Body of pancreas (tissue), 4 donors: ENCODE measurements at regions not wholly inside any gene's neighbourhood (a gene's known extent, or its start where the extent isn't known, plus 50 kb on each side); places are given as distances from the start of the nearest gene placed in this dataset.

Experiments
- ATAC-seq: fragments of 150-250 bp; one replicate; pipeline ENCODE4 v1.9.1; 2016
- DNase-seq, 4 donors: peaks; one replicate each; pipeline ENCODE4 v3.0.0-alpha.2; 2019
- H3K27ac ChIP-seq, 4 donors: fragments of 200-600 bp; sonication (generic); 1 replicate in 3 of 4; 2 replicates in 1 of 4; pipeline versions ENCODE4 v1.5.1 to v1.6.1; 2016 to 2019; ENCODE audit warnings: mild to moderate bottlenecking in 1 of 4, mixed read lengths in 1 of 4, moderate library complexity in 1 of 4
- H3K27me3 ChIP-seq, 2 donors: fragments of 200-600 bp; sonication (generic); one replicate each; pipeline ENCODE4 v1.6.0; 2016; ENCODE audit warnings: mild to moderate bottlenecking in 1 of 2
- H3K36me3 ChIP-seq, 2 donors: fragments of 200-600 bp; sonication (generic); replicated peaks in 1 of 2; 2 replicates each; pipeline ENCODE4 v1.5.1; 2016; ENCODE audit warnings: low read depth in 2 of 2; ENCODE audit not compliant: insufficient read depth in 1 of 2
- H3K4me1 ChIP-seq: fragments of 200-600 bp; sonication (generic); one replicate; pipeline ENCODE4 v1.6.0; 2016
- H3K4me3 ChIP-seq, 2 donors: fragments of 200-600 bp; sonication (generic); 1 replicate in 1 of 2; 2 replicates in 1 of 2; pipeline ENCODE4 v1.5.1; 2016 to 2019
- H3K9me3 ChIP-seq, 3 donors: fragments of 200-600 bp; sonication (generic); 1 replicate in 2 of 3; 2 replicates in 1 of 3; pipeline ENCODE4 v1.5.1; 2016
- CTCF ChIP-seq, 7 experiments: fragments of 450-650 bp in 4 of 7; fragments of 200-600 bp in 3 of 7; sonication (generic) in 3 of 7; IDR thresholded peaks; one replicate each; pipeline ENCODE4 v1.5.1; 2016 to 2019; ENCODE audit warnings: antibody characterized with exemption in 7 of 7
- POLR2A ChIP-seq, 3 donors: fragments of 450-650 bp; IDR thresholded peaks; one replicate each; pipeline ENCODE4 v1.6.1; 2016; ENCODE audit warnings: antibody characterized with exemption in 3 of 3, mild to moderate bottlenecking in 2 of 3
- WGBS, 2 donors: methylation state at CpG; one replicate each; pipeline ENCODE4 v1.1.5; 2017; 5-methylcytosine and 5-hydroxymethylcytosine counted together
- intact Hi-C: fragments of 100-400 bp; cut with DNase I; formaldehyde crosslinking; loops from one replicate; pipeline ENCODE4 v1.15.1; 2023

DNA sequence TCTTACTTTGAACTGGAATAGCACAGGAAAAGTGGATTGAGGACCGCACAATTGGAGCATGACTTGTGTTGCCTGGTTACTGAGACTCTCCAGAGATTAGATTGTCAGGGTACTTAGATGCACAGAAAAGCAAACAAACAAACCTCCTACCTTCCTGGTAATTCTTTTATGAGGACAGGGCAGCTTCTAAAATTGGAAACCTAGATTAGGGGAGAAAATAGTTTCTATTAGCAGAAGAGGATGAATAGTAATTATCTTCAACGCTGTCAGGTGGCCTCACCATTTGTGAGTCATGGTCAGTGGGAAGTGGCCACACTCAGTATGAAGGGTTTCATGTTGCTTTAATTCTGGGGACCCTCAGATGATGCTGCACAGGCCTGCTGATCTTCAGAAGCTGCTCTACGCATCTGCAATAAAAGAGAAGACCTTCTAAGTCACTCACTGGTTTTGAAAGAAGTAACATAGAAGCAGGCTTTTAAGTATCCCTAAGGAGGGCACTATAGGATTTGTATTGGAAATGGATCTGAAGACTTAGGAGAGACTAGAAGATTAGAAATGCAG is 106.8 kb downstream of the LACC1 start:
- ATAC-seq (peak; percentile 12), DNase-seq (no peak)
- WGBS, 2 donors, result 71 to 74% methylated on average over 3 of the region's 3 CpGs
- H3K36me3 ChIP-seq, result no peaks in the 10 kb centered on the region
- no peak overlapping the region for H3K27ac ChIP-seq
- H3K4me3 ChIP-seq, result no peak overlapping the region
- peaks cover 8% of the 10 kb centered on the region for H3K4me1 ChIP-seq
- TF ChIP-seq CTCF (IDR thresholded peaks at IDR 0.05), result no peak
- TF ChIP-seq POLR2A (IDR thresholded peaks at IDR 0.05), result no peak
- intact Hi-C loops, result no loop called here
- H3K27me3 ChIP-seq, result no peaks in the 10 kb centered on the region
- H3K9me3 ChIP-seq, result no peaks in the 10 kb centered on the region

DNA sequence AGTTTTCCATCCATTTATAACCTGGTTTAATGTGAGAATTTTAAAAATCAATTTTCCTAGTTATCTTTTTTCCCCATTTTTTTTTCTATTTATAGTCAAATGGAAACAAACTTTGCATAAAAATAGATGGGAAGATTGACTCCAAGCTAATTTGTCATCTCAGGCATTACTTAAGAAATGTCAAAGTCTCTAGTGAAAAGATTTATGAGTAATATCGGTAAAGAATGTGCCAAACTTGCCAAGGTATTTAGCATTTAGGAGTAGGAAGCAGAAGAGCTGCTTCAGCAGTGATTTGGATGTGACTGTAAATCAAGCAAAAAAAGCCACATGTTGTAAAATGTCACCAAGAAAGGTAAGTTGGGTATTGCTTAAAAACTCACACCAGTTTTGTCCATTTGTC is 108.6 kb downstream of the LACC1 start:
- Histone ChIP-seq H3K4me1 (peaks cover 8% of the 10 kb centered on the region), H3K4me3 (no peak overlapping the region), H3K27me3 (no peaks in the 10 kb centered on the region), H3K9me3 (no peaks in the 10 kb centered on the region), H3K27ac (no peak overlapping the region), H3K36me3 (no peaks in the 10 kb centered on the region)
- TF ChIP-seq CTCF (IDR thresholded peaks at IDR 0.05) (no peak), POLR2A (IDR thresholded peaks at IDR 0.05) (no peak)
- DNase-seq (no peak), ATAC-seq (no peak)
- intact Hi-C loops, result no loop called here
- WGBS, 2 donors, result 51 to 65% methylated on average over 1 of the region's 1 CpG

DNA sequence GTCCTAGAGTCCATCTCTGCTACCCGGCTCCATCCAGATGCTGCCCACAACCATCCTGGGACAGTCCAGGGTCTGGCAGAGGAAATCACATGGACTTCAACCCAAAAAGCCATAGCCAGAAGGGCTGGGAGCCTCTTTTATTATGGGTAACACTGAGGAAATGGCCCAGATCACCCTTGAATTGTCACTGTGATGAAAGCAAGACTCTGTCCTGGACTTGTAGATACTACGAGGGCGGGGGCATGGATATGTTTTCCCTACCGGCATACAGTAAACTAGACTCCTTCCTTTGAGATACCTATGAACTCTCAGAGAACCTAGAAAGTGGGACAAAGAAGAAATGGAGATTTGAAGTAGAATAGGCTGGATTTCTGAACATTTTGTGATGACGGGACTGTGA is 110.3 kb downstream of the LACC1 start:
- no peaks in the 10 kb centered on the region for H3K36me3 ChIP-seq
- H3K27ac ChIP-seq, result no peak overlapping the region
- no peak for TF ChIP-seq CTCF (IDR thresholded peaks at IDR 0.05)
- TF ChIP-seq POLR2A (IDR thresholded peaks at IDR 0.05), result no peak
- intact Hi-C loops, result no loop called here
- whole genome bisulfite sequencing, 2 donors, result 84 to 87% methylated on average over 5 of the region's 5 CpGs
- H3K4me1 ChIP-seq, result peaks cover 8% of the 10 kb centered on the region
- H3K4me3 ChIP-seq, result no peak overlapping the region
- ATAC-seq (no peak), DNase-seq (no peak)
- no peaks in the 10 kb centered on the region for H3K27me3 ChIP-seq
- no peaks in the 10 kb centered on the region for H3K9me3 ChIP-seq

- intact Hi-C loops, result no loop called here
Measured at GRCh38 chr13:43990829-43991228, 111.1 kb downstream of the LACC1 start.

More at GRCh38 chr13:43990829-43991228, 111.1 kb downstream of the LACC1 start:
- Histone ChIP-seq H3K27ac (no peak overlapping the region), H3K4me3 (no peak overlapping the region), H3K4me1 (peaks cover 2% of the 10 kb centered on the region), H3K27me3 (no peaks in the 10 kb centered on the region), H3K36me3 (no peaks in the 10 kb centered on the region), H3K9me3 (no peaks in the 10 kb centered on the region)
- DNase-seq, result no peak
- TF ChIP-seq POLR2A (IDR thresholded peaks at IDR 0.05) (no peak), CTCF (IDR thresholded peaks at IDR 0.05) (no peak)
- ATAC-seq, result no peak
- WGBS, 2 donors, result 69 to 71% methylated on average over 3 of the region's 3 CpGs
